Neural cell (in vitro differentiated cells): ENCODE measurements at regions not wholly inside any gene's neighbourhood (a gene's known extent, or its start where the extent isn't known, plus 50 kb on each side); places are given as distances from the start of the nearest gene placed in this dataset.

Experiments used
- H2AFZ ChIP-seq: fragments of 200-600, 300-800 bp; sonication (generic), shearing (Covaris generic); 2 replicates; pipeline ENCODE4 v1.6.0; 2014; ENCODE audit warnings: low read depth, mild to moderate bottlenecking, antibody characterized with exemption, low read length, moderate library complexity
- H3F3A ChIP-seq: fragments of 200-600 bp; shearing (Covaris generic); 2 replicates; pipeline ENCODE4 v1.6.1; 2016; ENCODE audit warnings: mild to moderate bottlenecking, moderate library complexity, mixed read lengths, antibody characterized with exemption, low read length; ENCODE audit not compliant: insufficient read depth, poor library complexity, severe bottlenecking
- H3K27ac ChIP-seq: fragments of 200-600, 300-800 bp; sonication (generic), shearing (Covaris generic); 2 replicates; pipeline ENCODE4 v1.5.1; 2014; ENCODE audit warnings: mild to moderate bottlenecking, low read length, moderate library complexity
- H3K27me3 ChIP-seq: fragments of 300-800, 200-600 bp; sonication (generic), shearing (Covaris generic); 2 replicates; pipeline ENCODE4 v1.6.0; 2014; ENCODE audit warnings: mild to moderate bottlenecking, low read depth, low read length, moderate library complexity; ENCODE audit not compliant: insufficient read depth
- H3K36me3 ChIP-seq: fragments of 300-800, 200-600 bp; sonication (generic), shearing (Covaris generic); 2 replicates; pipeline ENCODE4 v1.5.1; 2014; ENCODE audit warnings: mild to moderate bottlenecking, antibody characterized with exemption, low read length, moderate library complexity; ENCODE audit not compliant: insufficient read depth
- H3K4me2 ChIP-seq: fragments of 300-800, 200-600 bp; sonication (generic), shearing (Covaris generic); 2 replicates; pipeline ENCODE4 v1.6.0; 2014; ENCODE audit warnings: mild to moderate bottlenecking, low read length
- H3K4me3 ChIP-seq: fragments of 300-800, 200-600 bp; sonication (generic), shearing (Covaris generic); 2 replicates; pipeline ENCODE4 v1.5.1; 2014; ENCODE audit warnings: mild to moderate bottlenecking, low read length, moderate library complexity
- H3K79me2 ChIP-seq: fragments of 200-600 bp; shearing (Covaris generic); replicated peaks from 2 replicates; pipeline ENCODE4 v1.6.0; 2014; ENCODE audit warnings: mild to moderate bottlenecking, low read length, moderate library complexity; ENCODE audit not compliant: insufficient read depth
- H3K9ac ChIP-seq: fragments of 300-800, 200-600 bp; sonication (generic), shearing (Covaris generic); 2 replicates; pipeline ENCODE4 v1.6.1; 2016; ENCODE audit warnings: mild to moderate bottlenecking, low read length, mixed read lengths
- H3K9me2 ChIP-seq: fragments of 200-600 bp; shearing (Covaris generic); 2 replicates; pipeline ENCODE4 v1.6.1; 2016; ENCODE audit warnings: mild to moderate bottlenecking, low read length, mixed read lengths; ENCODE audit not compliant: insufficient read depth
- H3K9me3 ChIP-seq: fragments of 200-600, 300-800 bp; sonication (generic), shearing (Covaris generic); 2 replicates; pipeline ENCODE4 v1.6.1; 2016; ENCODE audit warnings: mild to moderate bottlenecking, mixed run types, low read length, moderate library complexity, mixed read lengths
- H4K20me1 ChIP-seq: fragments of 200-600 bp; shearing (Covaris generic); 2 replicates; pipeline ENCODE4 v1.6.1; 2016; ENCODE audit warnings: mild to moderate bottlenecking, mixed run types; ENCODE audit not compliant: insufficient read depth
- CTCF ChIP-seq: fragments of 450-650 bp; IDR thresholded peaks from 2 replicates; pipeline ENCODE4 v1.5.1; 2014; ENCODE audit warnings: antibody characterized with exemption, mild to moderate bottlenecking, moderate library complexity; ENCODE audit not compliant: poor library complexity, severe bottlenecking
- EP300 ChIP-seq: fragments of 450-650 bp; conservative IDR thresholded peaks from 2 replicates; pipeline ENCODE4 v1.6.1; 2014; ENCODE audit warnings: antibody characterized with exemption, mild to moderate bottlenecking, moderate library complexity; ENCODE audit not compliant: poor library complexity, severe bottlenecking
- EZH2 ChIP-seq: fragments of 200-600, 300-800 bp; shearing (Covaris generic), sonication (generic); IDR thresholded peaks from 2 replicates; pipeline ENCODE4 v1.6.1; 2014; ENCODE audit warnings: antibody characterized with exemption, low read length, borderline replicate concordance, mild to moderate bottlenecking; ENCODE audit not compliant: insufficient read depth, poor library complexity, severe bottlenecking
- MXI1 ChIP-seq: fragments of 450-650 bp; conservative IDR thresholded peaks from 2 replicates; pipeline ENCODE4 v1.6.1; 2014; ENCODE audit warnings: antibody characterized with exemption, mild to moderate bottlenecking; ENCODE audit not compliant: poor library complexity, severe bottlenecking
- POLR2AphosphoS5 ChIP-seq: IDR thresholded peaks from 2 replicates; pipeline ENCODE4 v1.6.1; 2012
- RAD21 ChIP-seq: fragments of 450-650 bp; conservative IDR thresholded peaks from 2 replicates; pipeline ENCODE4 v1.6.1; 2014; ENCODE audit warnings: antibody characterized with exemption, mild to moderate bottlenecking, moderate library complexity
- SMC3 ChIP-seq: fragments of 450-650 bp; conservative IDR thresholded peaks from 2 replicates; pipeline ENCODE4 v1.6.1; 2014; ENCODE audit warnings: antibody characterized with exemption, mild to moderate bottlenecking, moderate library complexity; ENCODE audit not compliant: poor library complexity
- TAF1 ChIP-seq: IDR thresholded peaks from 2 replicates; pipeline ENCODE4 v1.6.1; 2012; ENCODE audit warnings: low read depth
- TF ChIP-seq, protein P1 (sequence below): IDR thresholded peaks from 2 replicates; pipeline ENCODE4 v1.6.1; 2012; ENCODE audit warnings: borderline replicate concordance

DNA sequence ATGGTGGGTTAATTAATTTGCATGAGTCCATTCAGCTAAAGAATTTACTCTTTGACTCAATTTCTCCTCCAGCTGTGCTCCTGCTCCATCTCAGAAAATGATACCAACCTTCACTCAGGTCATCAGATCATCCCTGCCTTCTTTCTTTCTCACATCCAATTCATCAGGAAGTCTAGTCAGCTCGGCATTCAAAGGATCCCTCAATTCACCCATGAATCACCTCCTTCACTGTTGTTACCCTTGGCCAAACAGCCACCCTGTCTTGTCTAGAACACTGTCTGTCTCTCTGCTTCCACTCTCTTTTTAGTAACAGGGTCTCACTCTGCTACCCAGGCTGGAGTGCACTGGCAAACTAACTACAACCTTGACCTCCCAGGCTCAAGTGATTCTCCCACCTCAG, 337.4 kb upstream of the SFRP2 start:
- Histone ChIP-seq H3F3A (no peaks in the 10 kb centered on the region), H3K9ac (no peak overlapping the region), H3K36me3 (no peaks in the 10 kb centered on the region), H3K79me2 (no peaks in the 10 kb centered on the region), H4K20me1 (no peaks in the 10 kb centered on the region), H3K4me2 (no peak overlapping the region), H3K27me3 (no peaks in the 10 kb centered on the region), H3K27ac (no peak overlapping the region), H3K4me3 (no peak overlapping the region), H2AFZ (no peak overlapping the region), H3K9me2 (no peaks in the 10 kb centered on the region), H3K9me3 (no peaks in the 10 kb centered on the region)
- no peak for TF ChIP-seq EP300
- TF ChIP-seq TAF1 = no peak
- no peak for TF ChIP-seq EZH2
- TF ChIP-seq RAD21 = no peak
- TF ChIP-seq CTCF = no peak
- TF ChIP-seq, protein P1, sequence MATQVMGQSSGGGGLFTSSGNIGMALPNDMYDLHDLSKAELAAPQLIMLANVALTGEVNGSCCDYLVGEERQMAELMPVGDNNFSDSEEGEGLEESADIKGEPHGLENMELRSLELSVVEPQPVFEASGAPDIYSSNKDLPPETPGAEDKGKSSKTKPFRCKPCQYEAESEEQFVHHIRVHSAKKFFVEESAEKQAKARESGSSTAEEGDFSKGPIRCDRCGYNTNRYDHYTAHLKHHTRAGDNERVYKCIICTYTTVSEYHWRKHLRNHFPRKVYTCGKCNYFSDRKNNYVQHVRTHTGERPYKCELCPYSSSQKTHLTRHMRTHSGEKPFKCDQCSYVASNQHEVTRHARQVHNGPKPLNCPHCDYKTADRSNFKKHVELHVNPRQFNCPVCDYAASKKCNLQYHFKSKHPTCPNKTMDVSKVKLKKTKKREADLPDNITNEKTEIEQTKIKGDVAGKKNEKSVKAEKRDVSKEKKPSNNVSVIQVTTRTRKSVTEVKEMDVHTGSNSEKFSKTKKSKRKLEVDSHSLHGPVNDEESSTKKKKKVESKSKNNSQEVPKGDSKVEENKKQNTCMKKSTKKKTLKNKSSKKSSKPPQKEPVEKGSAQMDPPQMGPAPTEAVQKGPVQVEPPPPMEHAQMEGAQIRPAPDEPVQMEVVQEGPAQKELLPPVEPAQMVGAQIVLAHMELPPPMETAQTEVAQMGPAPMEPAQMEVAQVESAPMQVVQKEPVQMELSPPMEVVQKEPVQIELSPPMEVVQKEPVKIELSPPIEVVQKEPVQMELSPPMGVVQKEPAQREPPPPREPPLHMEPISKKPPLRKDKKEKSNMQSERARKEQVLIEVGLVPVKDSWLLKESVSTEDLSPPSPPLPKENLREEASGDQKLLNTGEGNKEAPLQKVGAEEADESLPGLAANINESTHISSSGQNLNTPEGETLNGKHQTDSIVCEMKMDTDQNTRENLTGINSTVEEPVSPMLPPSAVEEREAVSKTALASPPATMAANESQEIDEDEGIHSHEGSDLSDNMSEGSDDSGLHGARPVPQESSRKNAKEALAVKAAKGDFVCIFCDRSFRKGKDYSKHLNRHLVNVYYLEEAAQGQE = no peak
- no peak for TF ChIP-seq POLR2AphosphoS5
- TF ChIP-seq SMC3 = no peak
- TF ChIP-seq MXI1 = no peak

GRCh38 chr4:154125340-154125739, 336.5 kb upstream of the SFRP2 start:
- no peaks in the 10 kb centered on the region for H4K20me1 ChIP-seq

More at GRCh38 chr4:154125340-154125739, 336.5 kb upstream of the SFRP2 start:
- no peak for TF ChIP-seq RAD21
- no peak for TF ChIP-seq TAF1
- TF ChIP-seq, protein P1 = no peak
- no peak for TF ChIP-seq CTCF
- TF ChIP-seq EZH2 = no peak
- TF ChIP-seq EP300 = no peak
- no peak for TF ChIP-seq POLR2AphosphoS5
- TF ChIP-seq MXI1 = no peak
- Histone ChIP-seq H3K36me3 (no peaks in the 10 kb centered on the region), H3F3A (no peaks in the 10 kb centered on the region), H3K79me2 (no peaks in the 10 kb centered on the region), H3K9me2 (no peaks in the 10 kb centered on the region), H2AFZ (no peak overlapping the region), H3K27me3 (no peaks in the 10 kb centered on the region), H3K9me3 (no peaks in the 10 kb centered on the region), H3K4me2 (no peak overlapping the region), H3K4me3 (no peak overlapping the region), H3K9ac (no peak overlapping the region), H3K27ac (no peak overlapping the region)
